ENCODE measurements at regions not wholly inside any gene's neighbourhood (a gene's known extent, or its start where the extent isn't known, plus 50 kb on each side); places are given as distances from the start of the nearest gene placed in this dataset.

DNA sequence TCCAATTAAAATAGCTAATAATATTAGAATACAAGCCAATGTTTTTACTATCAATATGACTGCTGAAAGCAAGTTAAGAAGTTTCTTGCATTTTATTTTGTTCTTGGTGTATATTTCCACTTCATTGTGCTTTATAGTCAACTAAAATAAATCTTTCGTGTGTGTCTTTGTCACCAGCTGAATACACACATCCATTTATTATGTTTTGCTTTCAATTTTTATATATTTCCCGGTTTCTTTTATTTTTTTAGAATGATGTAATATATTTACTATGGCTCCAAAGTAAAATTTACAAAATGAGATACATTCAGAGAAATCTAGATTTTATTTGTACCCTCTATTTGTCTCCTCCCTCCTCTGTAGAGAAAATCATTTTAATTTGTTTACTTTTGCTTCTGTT is 495.9 kb upstream of the PAPPA start:
- no peak for DNase-seq (ENCODE audit: low read depth)
- no peak overlapping the region for H3K4me3 ChIP-seq (ENCODE audit: control insufficient read depth, low read depth, low read length)
- TF ChIP-seq, protein P1, sequence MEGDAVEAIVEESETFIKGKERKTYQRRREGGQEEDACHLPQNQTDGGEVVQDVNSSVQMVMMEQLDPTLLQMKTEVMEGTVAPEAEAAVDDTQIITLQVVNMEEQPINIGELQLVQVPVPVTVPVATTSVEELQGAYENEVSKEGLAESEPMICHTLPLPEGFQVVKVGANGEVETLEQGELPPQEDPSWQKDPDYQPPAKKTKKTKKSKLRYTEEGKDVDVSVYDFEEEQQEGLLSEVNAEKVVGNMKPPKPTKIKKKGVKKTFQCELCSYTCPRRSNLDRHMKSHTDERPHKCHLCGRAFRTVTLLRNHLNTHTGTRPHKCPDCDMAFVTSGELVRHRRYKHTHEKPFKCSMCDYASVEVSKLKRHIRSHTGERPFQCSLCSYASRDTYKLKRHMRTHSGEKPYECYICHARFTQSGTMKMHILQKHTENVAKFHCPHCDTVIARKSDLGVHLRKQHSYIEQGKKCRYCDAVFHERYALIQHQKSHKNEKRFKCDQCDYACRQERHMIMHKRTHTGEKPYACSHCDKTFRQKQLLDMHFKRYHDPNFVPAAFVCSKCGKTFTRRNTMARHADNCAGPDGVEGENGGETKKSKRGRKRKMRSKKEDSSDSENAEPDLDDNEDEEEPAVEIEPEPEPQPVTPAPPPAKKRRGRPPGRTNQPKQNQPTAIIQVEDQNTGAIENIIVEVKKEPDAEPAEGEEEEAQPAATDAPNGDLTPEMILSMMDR (IDR thresholded peaks at IDR 0.05; ENCODE audit: control insufficient read depth, insufficient read depth, low read depth, low read length, missing control alignments) = no peak

DNA sequence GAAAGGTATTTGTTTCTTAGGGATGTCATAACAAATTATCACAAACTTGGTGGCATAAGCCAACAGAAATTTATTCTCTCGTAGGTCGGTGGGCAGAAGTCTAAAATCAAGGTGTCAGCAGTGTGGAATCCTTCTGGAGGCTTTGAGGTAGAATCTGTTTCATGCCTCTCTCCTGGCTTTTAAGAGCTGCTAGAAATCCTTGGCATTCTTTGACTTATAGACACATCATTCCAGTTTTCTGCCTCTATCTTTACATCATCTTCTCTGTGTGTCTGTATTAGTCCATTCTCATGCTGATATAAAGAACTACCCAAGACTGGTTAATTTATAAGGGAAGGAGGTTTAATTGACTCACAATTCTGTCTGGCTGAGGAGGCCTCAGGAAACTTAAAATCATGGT is 488.1 kb upstream of the PAPPA start:
- TF ChIP-seq, protein P1 (IDR thresholded peaks at IDR 0.05; ENCODE audit: control insufficient read depth, insufficient read depth, low read depth, low read length, missing control alignments) = no peak
- no peak for DNase-seq (ENCODE audit: low read depth)

DNA sequence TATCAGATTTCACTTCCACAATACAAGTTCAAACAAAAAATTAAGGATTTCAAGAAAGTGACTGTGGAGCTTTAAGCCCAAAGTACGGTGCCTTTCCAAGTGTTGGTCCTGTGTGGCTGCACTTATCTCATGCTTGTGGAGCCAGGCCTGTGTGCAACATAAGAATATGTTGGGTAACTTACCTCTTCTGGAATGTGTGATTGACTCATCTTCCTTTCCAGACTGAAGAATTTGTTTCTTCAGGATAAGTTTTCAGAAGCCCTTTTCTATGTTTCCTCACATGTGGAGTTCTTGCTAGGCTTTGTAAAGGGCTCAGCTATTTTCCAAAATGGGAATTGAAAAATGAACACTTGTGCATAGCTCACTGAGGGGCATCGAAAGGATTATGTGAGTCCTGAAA is 485.1 kb upstream of the PAPPA start:
- DNase-seq (ENCODE audit: low read depth) = peak; percentile 83
- TF ChIP-seq, protein P1 (IDR thresholded peaks at IDR 0.05; ENCODE audit: control insufficient read depth, insufficient read depth, low read depth, low read length, missing control alignments) = no peak
- no peak overlapping the region for H3K4me3 ChIP-seq (ENCODE audit: control insufficient read depth, low read depth, low read length)

More for the DNA sequence above, 488.1 kb upstream of the PAPPA start:
- no peak overlapping the region for H3K4me3 ChIP-seq (ENCODE audit: control insufficient read depth, low read depth, low read length)

DNA sequence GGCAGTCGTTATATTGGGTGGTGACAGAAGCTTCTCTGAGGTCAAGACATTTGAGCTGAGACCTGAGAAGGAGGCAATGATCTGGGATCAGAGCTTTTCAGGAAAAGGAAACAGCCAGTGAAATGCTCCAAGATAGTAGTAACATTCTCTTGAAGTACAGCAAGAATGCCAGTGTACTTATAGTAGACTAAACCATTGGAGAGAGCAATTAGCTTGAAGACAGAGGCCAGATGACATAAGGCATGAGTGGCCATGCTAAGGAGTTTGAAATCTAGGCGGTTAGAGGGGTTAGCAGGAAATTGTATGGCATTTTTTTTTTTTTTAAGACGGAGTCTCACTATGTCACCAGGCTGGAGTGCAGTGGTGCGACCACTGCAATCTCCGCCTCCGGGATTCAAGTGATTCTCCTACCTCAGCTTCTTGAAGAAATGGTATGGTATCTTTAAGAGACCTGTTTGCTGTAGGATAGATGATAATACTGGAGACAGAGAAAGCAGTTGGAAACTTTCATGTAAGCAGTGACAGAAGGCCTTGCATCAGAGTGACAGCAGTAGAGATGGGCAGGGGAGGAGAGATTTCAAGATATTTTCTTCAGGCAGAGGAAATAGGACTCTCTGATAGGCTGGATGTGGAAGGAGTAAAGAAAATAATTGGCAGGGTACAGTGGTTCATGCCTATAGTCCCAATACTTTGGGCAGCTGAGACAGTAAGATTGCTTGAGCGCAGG is 482.2 kb upstream of the PAPPA start:
- no peak overlapping the region for H3K4me3 ChIP-seq (ENCODE audit: control insufficient read depth, low read depth, low read length)
- TF ChIP-seq, protein P1 (IDR thresholded peaks at IDR 0.05; ENCODE audit: control insufficient read depth, insufficient read depth, low read depth, low read length, missing control alignments) = no peak
- DNase-seq (ENCODE audit: low read depth) = no peak

DNA sequence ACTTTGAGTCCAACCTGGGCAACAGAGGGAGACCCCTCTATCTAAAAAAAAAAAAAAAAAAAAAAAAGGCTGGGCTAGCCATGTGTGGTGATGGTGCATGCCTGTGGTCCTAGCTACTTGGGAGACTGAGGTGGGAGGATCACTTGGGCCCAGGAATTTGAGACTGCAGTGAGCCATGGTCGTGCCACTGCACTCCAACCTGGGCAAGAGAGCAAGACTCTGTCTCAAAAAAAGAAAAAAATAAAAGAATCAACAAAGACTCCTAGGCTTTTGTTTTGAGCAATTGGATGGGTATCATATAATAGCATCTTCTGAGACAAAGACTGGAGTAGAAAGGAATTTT is 481.7 kb upstream of the PAPPA start:
- DNase-seq (ENCODE audit: low read depth) = no peak
- TF ChIP-seq, protein P1 (IDR thresholded peaks at IDR 0.05; ENCODE audit: control insufficient read depth, insufficient read depth, low read depth, low read length, missing control alignments) = no peak
- no peak overlapping the region for H3K4me3 ChIP-seq (ENCODE audit: control insufficient read depth, low read depth, low read length)

DNA sequence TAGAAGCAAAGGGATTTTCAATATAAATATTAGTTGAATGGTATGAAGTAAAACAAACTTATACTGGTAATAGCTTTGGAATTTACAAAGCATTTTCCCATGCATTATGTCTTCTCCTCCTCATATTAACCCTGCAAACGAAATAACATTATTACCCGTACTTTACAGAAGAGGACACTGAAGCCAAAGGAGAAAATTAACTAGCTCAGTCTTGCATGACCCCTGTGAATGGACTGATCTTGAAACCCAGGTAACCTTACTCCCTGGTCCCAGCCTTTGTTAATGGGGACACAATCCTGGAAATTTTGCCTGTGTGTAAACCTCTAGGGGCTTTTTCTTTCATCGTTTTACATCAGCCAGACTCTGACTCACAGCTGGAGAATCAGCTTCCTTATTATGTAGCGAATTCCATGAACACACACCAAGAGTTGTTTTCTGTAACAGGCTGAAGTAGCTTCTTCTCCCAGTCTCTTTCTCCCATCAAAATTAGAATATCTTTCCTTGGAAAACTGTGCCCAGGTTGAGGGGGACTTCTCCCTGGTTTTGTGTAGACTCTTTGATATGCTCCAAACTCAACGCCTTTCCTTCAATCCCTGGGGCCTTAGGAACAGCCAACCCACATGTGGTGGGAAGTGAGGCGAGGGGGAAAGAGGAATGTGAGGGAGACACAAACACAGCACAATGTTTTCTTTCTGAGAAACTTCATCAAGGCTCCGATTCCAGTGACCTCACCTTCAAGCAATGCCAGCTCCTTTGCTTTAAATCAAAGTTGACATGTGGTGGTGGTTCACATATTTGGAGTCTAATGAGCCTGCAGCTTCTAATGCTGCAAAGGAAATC is 480.9 kb upstream of the PAPPA start:
- TF ChIP-seq, protein P1 (IDR thresholded peaks at IDR 0.05; ENCODE audit: control insufficient read depth, insufficient read depth, low read depth, low read length, missing control alignments) = no peak
- no peak overlapping the region for H3K4me3 ChIP-seq (ENCODE audit: control insufficient read depth, low read depth, low read length)
- DNase-seq (ENCODE audit: low read depth) = peak; percentile 95

Data from AG09309 (cell line).